Upper lobe of left lung (tissue), 6 donors: ENCODE measurements at regions not wholly inside any gene's neighbourhood (a gene's known extent, or its start where the extent isn't known, plus 50 kb on each side); places are given as distances from the start of the nearest gene placed in this dataset.
A peak's percentile ranks its signal among the peaks of the same experiment; 100 is the strongest.
"Not testable (repeated sequence)": the region's sequence is repeated elsewhere in the genome, so short reads cannot be mapped to it uniquely, and the experiment has no call there.

Experiments used
- ATAC-seq, 2 donors: fragments of 200-7000 bp; cut with Tn5 transposase; one replicate each; pipeline ENCODE4 v1.9.1; 2022; ENCODE audit warnings: mild to moderate bottlenecking in 2 of 2, moderate library complexity in 2 of 2; ENCODE audit not compliant: low FRiP score in 2 of 2
- DNase-seq, 2 donors: peaks; one replicate each; pipeline ENCODE4 v3.0.0-alpha.2; 2019 to 2020
- H3K27ac ChIP-seq, 4 donors: fragments of 200-600 bp; sonication (generic); one replicate each; pipeline ENCODE4 v1.5.1; 2016 to 2019
- H3K27me3 ChIP-seq, 4 donors: fragments of 200-600 bp; sonication (generic); one replicate each; pipeline ENCODE4 v1.5.1; 2017 to 2019
- H3K36me3 ChIP-seq, 4 donors: fragments of 200-600 bp; sonication (generic); one replicate each; pipeline ENCODE4 v1.5.1; 2016 to 2019
- H3K4me1 ChIP-seq, 4 donors: fragments of 200-600 bp; sonication (generic); one replicate each; pipeline ENCODE4 v1.5.1; 2018 to 2019
- H3K4me3 ChIP-seq, 4 donors: fragments of 200-600 bp; sonication (generic); one replicate each; pipeline ENCODE4 v1.5.1; 2017 to 2019; ENCODE audit warnings: mild to moderate bottlenecking in 2 of 4, moderate library complexity in 1 of 4
- H3K9me3 ChIP-seq, 4 donors: fragments of 200-600 bp; sonication (generic); one replicate each; pipeline ENCODE4 v1.5.1; 2018 to 2019
- EP300 ChIP-seq, 4 donors: sonication (generic); formaldehyde crosslinking; IDR thresholded peaks; one replicate each; pipeline ENCODE4 v1.5.1; 2017; ENCODE audit warnings: antibody characterized with exemption in 4 of 4, control low read depth in 2 of 4
- POLR2A ChIP-seq, 4 donors: fragments of 450-650 bp; IDR thresholded peaks; one replicate each; pipeline ENCODE4 v1.5.1; 2016 to 2017; ENCODE audit warnings: antibody characterized with exemption in 4 of 4, mild to moderate bottlenecking in 2 of 4
- POLR2AphosphoS5 ChIP-seq, 2 donors: sonication (generic); formaldehyde crosslinking; IDR thresholded peaks; one replicate each; pipeline ENCODE4 v1.5.1; 2017; ENCODE audit warnings: antibody characterized with exemption in 2 of 2
- WGBS, 2 donors: methylation state at CpG; one replicate each; pipeline ENCODE4 v1.1.5; 2017 to 2018; 5-methylcytosine and 5-hydroxymethylcytosine counted together
- TF ChIP-seq, protein P1 (sequence below), 6 experiments: fragments of 450-650 bp in 4 of 6; fragments of 200-600 bp in 2 of 6; sonication (generic) in 2 of 6; IDR thresholded peaks; one replicate each; pipeline ENCODE4 v1.5.1; 2016 to 2019; ENCODE audit warnings: antibody characterized with exemption in 6 of 6
- donor health status: DM: no; HTN: no; CAD: no; lungs with moderate emphysema.
- donor health status: DM: no; HTN: yes; CAD: no; lungs with severe emphysema.

- H3K4me1 ChIP-seq: no peaks in the 10 kb centered on the region
- no peaks in the 10 kb centered on the region for H3K27me3 ChIP-seq
- TF ChIP-seq EP300 (IDR thresholded peaks at IDR 0.05) (no peak), POLR2AphosphoS5 (IDR thresholded peaks at IDR 0.05) (no peak), POLR2A (IDR thresholded peaks at IDR 0.05) (no peak)
- TF ChIP-seq, protein P1, sequence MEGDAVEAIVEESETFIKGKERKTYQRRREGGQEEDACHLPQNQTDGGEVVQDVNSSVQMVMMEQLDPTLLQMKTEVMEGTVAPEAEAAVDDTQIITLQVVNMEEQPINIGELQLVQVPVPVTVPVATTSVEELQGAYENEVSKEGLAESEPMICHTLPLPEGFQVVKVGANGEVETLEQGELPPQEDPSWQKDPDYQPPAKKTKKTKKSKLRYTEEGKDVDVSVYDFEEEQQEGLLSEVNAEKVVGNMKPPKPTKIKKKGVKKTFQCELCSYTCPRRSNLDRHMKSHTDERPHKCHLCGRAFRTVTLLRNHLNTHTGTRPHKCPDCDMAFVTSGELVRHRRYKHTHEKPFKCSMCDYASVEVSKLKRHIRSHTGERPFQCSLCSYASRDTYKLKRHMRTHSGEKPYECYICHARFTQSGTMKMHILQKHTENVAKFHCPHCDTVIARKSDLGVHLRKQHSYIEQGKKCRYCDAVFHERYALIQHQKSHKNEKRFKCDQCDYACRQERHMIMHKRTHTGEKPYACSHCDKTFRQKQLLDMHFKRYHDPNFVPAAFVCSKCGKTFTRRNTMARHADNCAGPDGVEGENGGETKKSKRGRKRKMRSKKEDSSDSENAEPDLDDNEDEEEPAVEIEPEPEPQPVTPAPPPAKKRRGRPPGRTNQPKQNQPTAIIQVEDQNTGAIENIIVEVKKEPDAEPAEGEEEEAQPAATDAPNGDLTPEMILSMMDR (IDR thresholded peaks at IDR 0.05): no peak
- H3K36me3 ChIP-seq: no peaks in the 10 kb centered on the region
- 67 to 84% methylated on average over 3 of the region's 3 CpGs for WGBS, 2 donors
- no peak overlapping the region for H3K27ac ChIP-seq
- H3K9me3 ChIP-seq: no peaks in the 10 kb centered on the region
- no peak overlapping the region for H3K4me3 ChIP-seq
- no peak for ATAC-seq
- no peak for DNase-seq
These were observed 154.8 kb upstream of the TTC14 start for GRCh38 chr3:180447136-180447535.

GRCh38 chr3:180448407-180448806, 153.6 kb upstream of the TTC14 start:
- WGBS, 2 donors: 92 to 93% methylated on average over 17 of the region's 17 CpGs
- H3K36me3 ChIP-seq, H3K4me1 ChIP-seq, H3K27me3 ChIP-seq, H3K4me3 ChIP-seq, H3K9me3 ChIP-seq, H3K27ac ChIP-seq, ATAC-seq: not testable (repeated sequence)
- peak in 1 of 2 donors; percentile 31 for DNase-seq

DNA sequence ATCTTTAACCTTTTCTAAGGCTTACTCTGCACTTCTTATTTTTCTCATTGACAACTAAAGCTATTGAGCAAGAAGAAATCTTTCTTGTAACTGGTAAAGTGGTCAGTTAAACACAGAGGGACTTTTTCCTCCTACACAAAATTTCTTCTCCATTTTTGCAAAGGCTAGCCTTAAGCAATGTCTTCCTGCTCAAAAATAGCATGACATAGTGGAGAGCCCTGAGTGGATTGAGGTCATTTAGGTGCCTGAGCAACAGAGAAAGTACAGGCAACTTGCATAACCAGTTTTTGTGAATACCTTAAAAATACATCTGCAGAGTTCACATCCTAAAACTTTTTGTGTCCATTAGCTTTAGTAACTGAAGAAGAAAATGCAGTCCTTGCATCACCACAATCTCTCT, 144.7 kb upstream of the TTC14 start:
- Histone ChIP-seq H3K4me3 (no peak overlapping the region), H3K27me3 (no peaks in the 10 kb centered on the region), H3K36me3 (no peaks in the 10 kb centered on the region), H3K27ac (no peak overlapping the region), H3K9me3 (no peaks in the 10 kb centered on the region), H3K4me1 (no peaks in the 10 kb centered on the region)
- no peak for DNase-seq
- no peak for ATAC-seq
- no peak for TF ChIP-seq EP300 (IDR thresholded peaks at IDR 0.05)
- TF ChIP-seq POLR2A (IDR thresholded peaks at IDR 0.05): no peak
- TF ChIP-seq POLR2AphosphoS5 (IDR thresholded peaks at IDR 0.05): no peak
- TF ChIP-seq, protein P1 (IDR thresholded peaks at IDR 0.05): no peak

DNA sequence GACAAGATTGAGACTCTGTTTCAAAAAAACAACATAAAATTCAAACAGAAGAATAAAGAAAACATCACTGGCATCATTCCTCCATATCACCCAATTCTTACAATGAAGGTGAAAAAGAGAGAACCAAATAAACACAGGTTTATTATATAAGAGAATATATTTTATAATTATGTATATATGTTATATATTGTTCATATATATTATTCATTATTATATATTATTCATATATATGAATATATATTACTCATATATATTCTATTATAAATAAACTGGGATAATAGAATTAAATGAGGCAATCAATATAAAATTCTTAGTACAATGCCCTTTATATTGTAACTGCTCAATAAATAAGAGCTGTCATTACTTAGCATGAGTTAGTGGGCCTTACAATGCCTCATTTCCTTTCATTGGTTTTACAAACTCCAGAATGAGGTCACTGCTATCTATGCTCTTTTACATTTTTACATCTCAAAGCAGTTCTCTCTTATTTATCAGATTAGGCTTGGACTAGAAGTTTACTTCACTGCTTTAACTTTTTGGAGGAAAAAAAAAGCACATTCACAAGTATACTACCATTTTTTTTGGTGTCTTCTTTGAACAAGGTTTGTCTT, 135.5 kb upstream of the TTC14 start:
- H3K9me3 ChIP-seq: no peaks in the 10 kb centered on the region
- DNase-seq: no peak
- H3K27ac ChIP-seq: no peak overlapping the region
- no peaks in the 10 kb centered on the region for H3K36me3 ChIP-seq
- no peaks in the 10 kb centered on the region for H3K4me1 ChIP-seq
- H3K27me3 ChIP-seq: no peaks in the 10 kb centered on the region
- TF ChIP-seq POLR2A (IDR thresholded peaks at IDR 0.05) (no peak), POLR2AphosphoS5 (IDR thresholded peaks at IDR 0.05) (no peak), EP300 (IDR thresholded peaks at IDR 0.05) (no peak)
- TF ChIP-seq, protein P1 (IDR thresholded peaks at IDR 0.05): no peak
- no peak overlapping the region for H3K4me3 ChIP-seq
- no peak for ATAC-seq

DNA sequence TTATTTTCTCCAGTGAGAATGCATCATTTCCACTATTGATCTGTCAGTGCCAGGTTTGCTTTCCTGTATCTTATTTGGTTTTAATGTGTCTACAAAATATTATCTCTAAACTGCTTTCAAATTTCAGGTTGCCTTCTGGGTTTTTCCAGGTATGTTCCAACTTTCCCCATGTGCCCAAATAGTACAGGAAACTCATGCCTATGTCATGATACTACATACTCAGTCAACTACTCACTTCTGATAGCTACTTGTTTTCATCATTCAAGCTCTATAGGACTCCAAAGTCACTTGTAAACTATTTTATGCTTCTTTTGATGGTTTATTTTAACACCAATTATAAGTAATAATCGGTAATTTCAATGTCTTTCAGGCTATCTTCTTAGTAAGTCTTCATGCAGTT, 134.8 kb upstream of the TTC14 start:
- 76 to 83% methylated on average over 1 of the region's 1 CpG for WGBS, 2 donors
- Histone ChIP-seq H3K27ac (no peak overlapping the region), H3K36me3 (no peaks in the 10 kb centered on the region), H3K4me3 (no peak overlapping the region), H3K4me1 (no peaks in the 10 kb centered on the region), H3K9me3 (no peaks in the 10 kb centered on the region), H3K27me3 (no peaks in the 10 kb centered on the region)
- ATAC-seq (no peak), DNase-seq (no peak)
- TF ChIP-seq POLR2AphosphoS5 (IDR thresholded peaks at IDR 0.05) (no peak), EP300 (IDR thresholded peaks at IDR 0.05) (no peak), POLR2A (IDR thresholded peaks at IDR 0.05) (no peak)
- TF ChIP-seq, protein P1 (IDR thresholded peaks at IDR 0.05): no peak
